ENCODE measurements at regions not wholly inside any gene's neighbourhood (a gene's known extent, or its start where the extent isn't known, plus 50 kb on each side); places are given as distances from the start of the nearest gene placed in this dataset.
"Not testable (repeated sequence)": the region's sequence is repeated elsewhere in the genome, so short reads cannot be mapped to it uniquely, and the experiment has no call there.

GRCh38 chr4:160364217-160364616 lies 1261.3 kb downstream of the RAPGEF2 start:
- H3K27me3 Mint-ChIP-seq (ENCODE audit: insufficient read depth): no peaks in the 10 kb centered on the region
- no peak overlapping the region for H3K4me3 Mint-ChIP-seq
- no peak for TF ChIP-seq CTCF (IDR thresholded peaks at IDR 0.05)
- DNase-seq: no peak
- no peak overlapping the region for H3K27ac Mint-ChIP-seq
- H3K36me3 Mint-ChIP-seq (ENCODE audit: low read depth): no peaks in the 10 kb centered on the region
- no peaks in the 10 kb centered on the region for H3K4me1 Mint-ChIP-seq (ENCODE audit: low read depth)
- peaks cover 27% of the 10 kb centered on the region for H3K9me3 Mint-ChIP-seq

GRCh38 chr4:160364665-160365064 lies 1261.8 kb downstream of the RAPGEF2 start:
- not testable (repeated sequence) for H3K4me3 Mint-ChIP-seq; H3K27me3 Mint-ChIP-seq (ENCODE audit: insufficient read depth); DNase-seq; H3K4me1 Mint-ChIP-seq (ENCODE audit: low read depth); H3K27ac Mint-ChIP-seq; H3K36me3 Mint-ChIP-seq (ENCODE audit: low read depth)
- peaks cover 27% of the 10 kb centered on the region for H3K9me3 Mint-ChIP-seq

- not testable (repeated sequence) for H3K27ac Mint-ChIP-seq; DNase-seq; H3K4me1 Mint-ChIP-seq (ENCODE audit: low read depth); H3K4me3 Mint-ChIP-seq; H3K36me3 Mint-ChIP-seq (ENCODE audit: low read depth); H3K27me3 Mint-ChIP-seq (ENCODE audit: insufficient read depth)
- peaks cover 27% of the 10 kb centered on the region for H3K9me3 Mint-ChIP-seq
Observed at GRCh38 chr4:160365383-160365782, 1262.5 kb downstream of the RAPGEF2 start.

- no peak for DNase-seq
- H3K27ac Mint-ChIP-seq: no peak overlapping the region
- H3K4me1 Mint-ChIP-seq (ENCODE audit: low read depth): no peaks in the 10 kb centered on the region
- no peaks in the 10 kb centered on the region for H3K36me3 Mint-ChIP-seq (ENCODE audit: low read depth)
- no peaks in the 10 kb centered on the region for H3K27me3 Mint-ChIP-seq (ENCODE audit: insufficient read depth)
- H3K4me3 Mint-ChIP-seq: no peak overlapping the region
- peaks cover 7% of the 10 kb centered on the region for H3K9me3 Mint-ChIP-seq
- no peak for TF ChIP-seq CTCF (IDR thresholded peaks at IDR 0.05)
Observed at GRCh38 chr4:160370046-160370445, 1267.2 kb downstream of the RAPGEF2 start.

GRCh38 chr4:160371446-160371845 lies 1268.6 kb downstream of the RAPGEF2 start:
- H3K27me3 Mint-ChIP-seq (ENCODE audit: insufficient read depth): no peaks in the 10 kb centered on the region
- no peaks in the 10 kb centered on the region for H3K36me3 Mint-ChIP-seq (ENCODE audit: low read depth)
- H3K9me3 Mint-ChIP-seq: peaks cover 12% of the 10 kb centered on the region; the same call in 1 of the 2 replicates
- DNase-seq: no peak
- H3K4me3 Mint-ChIP-seq: no peak overlapping the region
- H3K4me1 Mint-ChIP-seq (ENCODE audit: low read depth): no peaks in the 10 kb centered on the region
- TF ChIP-seq CTCF (IDR thresholded peaks at IDR 0.05): no peak
- H3K27ac Mint-ChIP-seq: no peak overlapping the region

GRCh38 chr4:160372390-160372789 lies 1269.5 kb downstream of the RAPGEF2 start:
- Mint-ChIP-seq H3K27me3 (ENCODE audit: insufficient read depth) (no peaks in the 10 kb centered on the region), H3K27ac (no peak overlapping the region), H3K36me3 (ENCODE audit: low read depth) (no peaks in the 10 kb centered on the region), H3K4me1 (ENCODE audit: low read depth) (no peaks in the 10 kb centered on the region), H3K4me3 (no peak overlapping the region), H3K9me3 (peaks cover 12% of the 10 kb centered on the region; the same call in 1 of the 2 replicates)
- no peak for TF ChIP-seq CTCF (IDR thresholded peaks at IDR 0.05)
- DNase-seq: no peak

- no peak overlapping the region for H3K4me3 Mint-ChIP-seq
- TF ChIP-seq CTCF (IDR thresholded peaks at IDR 0.05): no peak
- DNase-seq: no peak
- no peak overlapping the region for H3K27ac Mint-ChIP-seq
- peaks cover 12% of the 10 kb centered on the region; the same call in 1 of the 2 replicates for H3K9me3 Mint-ChIP-seq
- H3K27me3 Mint-ChIP-seq (ENCODE audit: insufficient read depth): no peaks in the 10 kb centered on the region
- no peaks in the 10 kb centered on the region for H3K4me1 Mint-ChIP-seq (ENCODE audit: low read depth)
- no peaks in the 10 kb centered on the region for H3K36me3 Mint-ChIP-seq (ENCODE audit: low read depth)
Observed at GRCh38 chr4:160373911-160374310, 1271.0 kb downstream of the RAPGEF2 start.
